Activated T-cell treated with anti-CD3 and anti-CD28 coated beads, Interleukin-2, amount 50 U/mL, for 72 hours (primary cell): ENCODE measurements at regions not wholly inside any gene's neighbourhood (a gene's known extent, or its start where the extent isn't known, plus 50 kb on each side); places are given as distances from the start of the nearest gene placed in this dataset.
"Not testable (repeated sequence)": the region's sequence is repeated elsewhere in the genome, so short reads cannot be mapped to it uniquely, and the experiment has no call there.

Source experiments
- ATAC-seq, 2 donors: fragments of 150-1000 bp; cut with Tn5 transposase; replicated peaks in 1 of 2; 2 replicates each; pipeline ENCODE4 v1.10.0; 2021; ENCODE audit warnings: moderate library complexity in 2 of 2, mild to moderate bottlenecking in 1 of 2
- DNase-seq, 2 donors: peaks; one replicate each; pipeline ENCODE4 v3.0.0; 2021 to 2022; ENCODE audit warnings: mixed read lengths in 1 of 2
- H3K27ac Mint-ChIP-seq: one replicate; pipeline ENCODE4 v1.8.0; 2022; ENCODE audit warnings: mild to moderate bottlenecking, moderate library complexity, mixed read lengths
- H3K27me3 Mint-ChIP-seq: one replicate; pipeline ENCODE4 v1.8.0; 2022; ENCODE audit warnings: low read depth, mixed read lengths
- H3K36me3 Mint-ChIP-seq, 2 donors: one replicate each; pipeline ENCODE4 v1.8.0; 2022; ENCODE audit warnings: mixed read lengths in 2 of 2, mild to moderate bottlenecking in 1 of 2; ENCODE audit not compliant: insufficient read depth in 2 of 2
- H3K4me1 Mint-ChIP-seq: one replicate; pipeline ENCODE4 v1.8.0; 2022; ENCODE audit warnings: low read depth, mixed read lengths
- H3K4me3 Mint-ChIP-seq, 2 donors: one replicate each; pipeline ENCODE4 v1.8.0; 2022; ENCODE audit warnings: mild to moderate bottlenecking in 2 of 2, mixed read lengths in 2 of 2, moderate library complexity in 2 of 2
- H3K9me3 Mint-ChIP-seq, 2 donors: one replicate each; pipeline ENCODE4 v1.8.0; 2022; ENCODE audit warnings: mixed read lengths in 2 of 2

GRCh38 chr1:53392460-53392859 lies 64.6 kb upstream of the LRP8 start:
- Mint-ChIP-seq H3K27ac (peak overlapping the region; percentile 20), H3K36me3 (no peaks in the 10 kb centered on the region), H3K27me3 (no peaks in the 10 kb centered on the region), H3K4me3 (no peak overlapping the region), H3K9me3 (no peaks in the 10 kb centered on the region), H3K4me1 (no peaks in the 10 kb centered on the region)
- ATAC-seq (no peak), DNase-seq (no peak)

GRCh38 chr1:53393325-53393792 lies 65.5 kb upstream of the LRP8 start:
- Mint-ChIP-seq H3K36me3 (no peaks in the 10 kb centered on the region), H3K9me3 (no peaks in the 10 kb centered on the region), H3K4me1 (no peaks in the 10 kb centered on the region), H3K27ac (no peak overlapping the region), H3K4me3 (no peak overlapping the region), H3K27me3 (no peaks in the 10 kb centered on the region)
- peak; percentile 60 to 79 for DNase-seq
- peak; percentile 80 to 82 for ATAC-seq

- ATAC-seq = no peak
- H3K4me1 Mint-ChIP-seq = no peaks in the 10 kb centered on the region
- no peaks in the 10 kb centered on the region for H3K36me3 Mint-ChIP-seq
These were observed 64.9 kb upstream of the DMRTB1 start for GRCh38 chr1:53394306-53394705.

GRCh38 chr1:53395671-53396215 lies 63.5 kb upstream of the DMRTB1 start:
- Mint-ChIP-seq H3K4me1 (no peaks in the 10 kb centered on the region), H3K4me3 (no peak overlapping the region), H3K9me3 (no peaks in the 10 kb centered on the region), H3K36me3 (no peaks in the 10 kb centered on the region), H3K27ac (no peak overlapping the region), H3K27me3 (no peaks in the 10 kb centered on the region)
- no peak for ATAC-seq
- no peak for DNase-seq

More at GRCh38 chr1:53394306-53394705, 64.9 kb upstream of the DMRTB1 start:
- no peak overlapping the region for H3K27ac Mint-ChIP-seq
- no peak for DNase-seq
- H3K27me3 Mint-ChIP-seq = no peaks in the 10 kb centered on the region
- no peaks in the 10 kb centered on the region for H3K9me3 Mint-ChIP-seq
- H3K4me3 Mint-ChIP-seq = no peak overlapping the region

- H3K27me3 Mint-ChIP-seq = peaks cover 6% of the 10 kb centered on the region
- no peak overlapping the region for H3K4me3 Mint-ChIP-seq
- no peaks in the 10 kb centered on the region for H3K36me3 Mint-ChIP-seq
- no peak for ATAC-seq
- no peaks in the 10 kb centered on the region for H3K4me1 Mint-ChIP-seq
- no peaks in the 10 kb centered on the region for H3K9me3 Mint-ChIP-seq
- H3K27ac Mint-ChIP-seq = no peak overlapping the region
- no peak for DNase-seq
These were observed 62.5 kb upstream of the DMRTB1 start for GRCh38 chr1:53396573-53397268.

- no peak for DNase-seq
- Mint-ChIP-seq H3K4me1 (no peaks in the 10 kb centered on the region), H3K36me3 (no peaks in the 10 kb centered on the region), H3K27me3 (peaks cover 6% of the 10 kb centered on the region), H3K27ac (no peak overlapping the region), H3K4me3 (no peak overlapping the region), H3K9me3 (no peaks in the 10 kb centered on the region)
- ATAC-seq = no peak
These were observed 61.1 kb upstream of the DMRTB1 start for GRCh38 chr1:53398091-53398490.

- ATAC-seq = no peak
- no peaks in the 10 kb centered on the region for H3K36me3 Mint-ChIP-seq
These were observed 60.4 kb upstream of the DMRTB1 start for GRCh38 chr1:53398576-53399365.

GRCh38 chr1:53399370-53400133 lies 59.6 kb upstream of the DMRTB1 start:
- not testable (repeated sequence) for ATAC-seq, H3K4me1 Mint-ChIP-seq, H3K27me3 Mint-ChIP-seq, H3K9me3 Mint-ChIP-seq, H3K4me3 Mint-ChIP-seq, DNase-seq, H3K36me3 Mint-ChIP-seq, H3K27ac Mint-ChIP-seq

More at GRCh38 chr1:53398576-53399365, 60.4 kb upstream of the DMRTB1 start:
- H3K27me3 Mint-ChIP-seq = peaks cover 6% of the 10 kb centered on the region
- DNase-seq = no peak
- no peak overlapping the region for H3K4me3 Mint-ChIP-seq
- H3K27ac Mint-ChIP-seq = no peak overlapping the region
- no peaks in the 10 kb centered on the region for H3K9me3 Mint-ChIP-seq
- H3K4me1 Mint-ChIP-seq = no peaks in the 10 kb centered on the region

- no peaks in the 10 kb centered on the region for H3K36me3 Mint-ChIP-seq
- DNase-seq (no peak), ATAC-seq (no peak)
- H3K4me1 Mint-ChIP-seq = no peaks in the 10 kb centered on the region
- peaks cover 6% of the 10 kb centered on the region for H3K27me3 Mint-ChIP-seq
- H3K27ac Mint-ChIP-seq = no peak overlapping the region
- no peak overlapping the region for H3K4me3 Mint-ChIP-seq
- H3K9me3 Mint-ChIP-seq = no peaks in the 10 kb centered on the region
These were observed 58.2 kb upstream of the DMRTB1 start for GRCh38 chr1:53400761-53401674.

GRCh38 chr1:53401813-53402745 lies 57.1 kb upstream of the DMRTB1 start:
- no peaks in the 10 kb centered on the region for H3K4me1 Mint-ChIP-seq
- DNase-seq = no peak
- H3K9me3 Mint-ChIP-seq = no peaks in the 10 kb centered on the region
- H3K4me3 Mint-ChIP-seq = no peak overlapping the region
- no peak for ATAC-seq
- no peak overlapping the region for H3K27ac Mint-ChIP-seq
- H3K36me3 Mint-ChIP-seq = no peaks in the 10 kb centered on the region
- peaks cover 7% of the 10 kb centered on the region for H3K27me3 Mint-ChIP-seq

GRCh38 chr1:53402891-53403655 lies 56.1 kb upstream of the DMRTB1 start:
- H3K4me3 Mint-ChIP-seq = no peak overlapping the region
- H3K4me1 Mint-ChIP-seq = peaks cover 5% of the 10 kb centered on the region
- H3K27ac Mint-ChIP-seq = no peak overlapping the region
- ATAC-seq = no peak
- H3K27me3 Mint-ChIP-seq = peaks cover 11% of the 10 kb centered on the region
- no peaks in the 10 kb centered on the region for H3K9me3 Mint-ChIP-seq
- no peak for DNase-seq
- H3K36me3 Mint-ChIP-seq = no peaks in the 10 kb centered on the region
